H9 (cell line): ENCODE measurements at regions not wholly inside any gene's neighbourhood (a gene's known extent, or its start where the extent isn't known, plus 50 kb on each side); places are given as distances from the start of the nearest gene placed in this dataset.

Experiments
- DNase-seq: peaks from one replicate; pipeline ENCODE4 v3.0.0-alpha.2; 2017
- H2AFZ ChIP-seq: one replicate; pipeline ENCODE4 v1.6.1; 2013; ENCODE audit warnings: mild to moderate bottlenecking, low read length, control low read depth, moderate library complexity
- H2AK5ac ChIP-seq: 2 replicates; pipeline ENCODE4 v1.6.1; 2013; ENCODE audit warnings: low read length, control low read depth, mixed read lengths; ENCODE audit not compliant: insufficient read length
- H2BK120ac ChIP-seq: one replicate; pipeline ENCODE4 v1.6.1; 2013; ENCODE audit warnings: low read depth, mild to moderate bottlenecking, low read length, control low read depth, inconsistent platforms; ENCODE audit not compliant: poor library complexity, severe bottlenecking
- H2BK12ac ChIP-seq: 2 replicates; pipeline ENCODE4 v1.6.1; 2013; ENCODE audit warnings: low read length, control low read depth, mixed read lengths, low read depth; ENCODE audit not compliant: insufficient read length
- H2BK15ac ChIP-seq: 2 replicates; pipeline ENCODE4 v1.6.1; 2013; ENCODE audit warnings: low read depth, low read length, control low read depth
- H2BK20ac ChIP-seq: one replicate; pipeline ENCODE4 v1.6.1; 2013; ENCODE audit warnings: low read depth, mild to moderate bottlenecking, low read length, control low read depth, inconsistent platforms; ENCODE audit not compliant: poor library complexity, severe bottlenecking
- H2BK5ac ChIP-seq: 2 replicates; pipeline ENCODE4 v1.6.1; 2013; ENCODE audit warnings: low read length, control low read depth, mixed read lengths; ENCODE audit not compliant: insufficient read length
- H3K14ac ChIP-seq: 2 replicates; pipeline ENCODE4 v1.6.1; 2013; ENCODE audit warnings: low read length, control low read depth; ENCODE audit not compliant: insufficient read depth
- H3K18ac ChIP-seq: 2 replicates; pipeline ENCODE4 v1.6.1; 2013; ENCODE audit warnings: low read depth, mild to moderate bottlenecking, mixed read lengths, low read length, control low read depth; ENCODE audit not compliant: insufficient read length
- H3K23ac ChIP-seq: 2 replicates; pipeline ENCODE4 v1.6.1; 2013; ENCODE audit warnings: low read length, control low read depth, mixed read lengths, low read depth; ENCODE audit not compliant: insufficient read length
- H3K23me2 ChIP-seq: 2 replicates; pipeline ENCODE4 v1.6.1; 2013; ENCODE audit warnings: low read depth, mild to moderate bottlenecking, mixed read lengths, low read length, control low read depth; ENCODE audit not compliant: insufficient read length, poor library complexity, severe bottlenecking
- H3K27ac ChIP-seq: 2 replicates; pipeline ENCODE4 v1.5.1; 2013; ENCODE audit warnings: low read length, control low read depth, mixed read lengths, low read depth; ENCODE audit not compliant: insufficient read length
- H3K27me3 ChIP-seq: 2 replicates; pipeline ENCODE4 v1.6.1; 2013; ENCODE audit warnings: low read length, control low read depth, inconsistent platforms; ENCODE audit not compliant: insufficient read depth
- H3K4ac ChIP-seq: 2 replicates; pipeline ENCODE4 v1.6.1; 2013; ENCODE audit warnings: low read depth, mild to moderate bottlenecking, control low read depth, inconsistent platforms, low read length, moderate library complexity
- H3K4me1 ChIP-seq: 2 replicates; pipeline ENCODE4 v1.6.1; 2013; ENCODE audit warnings: low read length, control low read depth, inconsistent platforms; ENCODE audit not compliant: insufficient read depth
- H3K4me2 ChIP-seq: 2 replicates; pipeline ENCODE4 v1.6.1; 2013; ENCODE audit warnings: low read length, control low read depth, mixed read lengths; ENCODE audit not compliant: insufficient read length, insufficient read depth
- H3K56ac ChIP-seq: 2 replicates; pipeline ENCODE4 v1.6.1; 2013; ENCODE audit warnings: low read depth, mild to moderate bottlenecking, mixed read lengths, low read length, control low read depth; ENCODE audit not compliant: insufficient read length
- H3K79me1 ChIP-seq: 2 replicates; pipeline ENCODE4 v1.6.1; 2013; ENCODE audit warnings: low read depth, mild to moderate bottlenecking, moderate library complexity, low read length, control low read depth, inconsistent platforms; ENCODE audit not compliant: insufficient read depth, poor library complexity, severe bottlenecking
- H3K79me2 ChIP-seq: 2 replicates; pipeline ENCODE4 v1.6.1; 2013; ENCODE audit warnings: low read length, control low read depth, inconsistent platforms; ENCODE audit not compliant: insufficient read depth
- H3K9ac ChIP-seq: 2 replicates; pipeline ENCODE4 v1.6.1; 2013; ENCODE audit warnings: low read length, control low read depth, mixed read lengths; ENCODE audit not compliant: insufficient read length; ENCODE audit errors: extremely low read depth
- H3K9me3 ChIP-seq: one replicate; pipeline ENCODE4 v1.6.1; 2013; ENCODE audit warnings: low read depth, low read length, inconsistent platforms; ENCODE audit not compliant: control insufficient read depth
- H3T11ph ChIP-seq: one replicate; pipeline ENCODE4 v1.6.1; 2013; ENCODE audit warnings: mild to moderate bottlenecking, low read length, control low read depth, inconsistent platforms
- H4K20me1 ChIP-seq: one replicate; pipeline ENCODE4 v1.6.1; 2013; ENCODE audit not compliant: control insufficient read depth, insufficient read length, insufficient read depth
- H4K5ac ChIP-seq: 2 replicates; pipeline ENCODE4 v1.6.1; 2013; ENCODE audit warnings: low read depth, mild to moderate bottlenecking, mixed read lengths, low read length, control low read depth; ENCODE audit not compliant: insufficient read length
- H4K8ac ChIP-seq: replicated peaks from 2 replicates; pipeline ENCODE4 v1.6.1; 2013; ENCODE audit warnings: low read length, control low read depth, mixed read lengths, low read depth; ENCODE audit not compliant: insufficient read length
- H4K91ac ChIP-seq: 2 replicates; pipeline ENCODE4 v1.6.1; 2013; ENCODE audit warnings: low read depth, mild to moderate bottlenecking, moderate library complexity, mixed read lengths, low read length, control low read depth; ENCODE audit not compliant: insufficient read length
- H3K27ac Mint-ChIP-seq, 3 experiments: 2 replicates in 2 of 3; 3 replicates in 1 of 3; pipeline ENCODE4 v1.8.0; 2020 to 2021; ENCODE audit warnings: mixed read lengths in 3 of 3, mild to moderate bottlenecking in 1 of 3, moderate library complexity in 1 of 3
- H3K27me3 Mint-ChIP-seq: 2 replicates; pipeline ENCODE4 v1.8.0; 2021; ENCODE audit warnings: low read depth, mild to moderate bottlenecking, moderate library complexity, mixed read lengths
- H3K36me3 Mint-ChIP-seq, 3 experiments: 2 replicates in 2 of 3; 3 replicates in 1 of 3; pipeline ENCODE4 v1.8.0; 2020 to 2021; ENCODE audit warnings: low read depth in 3 of 3, mixed read lengths in 3 of 3; ENCODE audit not compliant: insufficient read depth in 1 of 3
- H3K4me1 Mint-ChIP-seq, 2 experiments: 2 replicates each; pipeline ENCODE4 v1.8.0; 2020; ENCODE audit warnings: mixed read lengths in 2 of 2
- H3K4me3 Mint-ChIP-seq, 2 experiments: 2 replicates in 1 of 2; 3 replicates in 1 of 2; pipeline ENCODE4 v1.8.0; 2020 to 2021; ENCODE audit warnings: mild to moderate bottlenecking in 2 of 2, mixed read lengths in 2 of 2, moderate library complexity in 1 of 2
- H3K9me3 Mint-ChIP-seq, 2 experiments: 2 replicates in 1 of 2; 3 replicates in 1 of 2; pipeline ENCODE4 v1.8.0; 2020; ENCODE audit warnings: mild to moderate bottlenecking in 2 of 2, mixed read lengths in 2 of 2, moderate library complexity in 1 of 2
- CTCF ChIP-seq: fragments of 200-600 bp; sonication (generic); conservative IDR thresholded peaks from 3 replicates; pipeline ENCODE4 v1.8.0; 2021; ENCODE audit warnings: antibody characterized with exemption, mild to moderate bottlenecking
- WGBS: extraction: QIAGEN DNeasy Blood & Tissue Kit; methylation state at CpG from one replicate; pipeline ENCODE4 v1.1.7; 2013; ENCODE audit warnings: missing lambda C conversion rate, low lambda C conversion rate, mixed read lengths; ENCODE audit not compliant: insufficient read length; ENCODE audit errors: extremely low coverage; 5-methylcytosine and 5-hydroxymethylcytosine counted together

GRCh38 chr2:72036173-72036545 is 111.5 kb downstream of the CYP26B1 start:
- Histone ChIP-seq H3K23me2 (no peaks in the 10 kb centered on the region), H3K4ac (no peak overlapping the region), H3T11ph (no peak overlapping the region), H2BK120ac (no peak overlapping the region), H3K9me3 (no peaks in the 10 kb centered on the region), H4K5ac (no peak overlapping the region), H3K18ac (no peak overlapping the region), H3K23ac (no peak overlapping the region), H3K79me2 (no peaks in the 10 kb centered on the region), H2AFZ (no peak overlapping the region), H3K27me3 (no peaks in the 10 kb centered on the region), H4K8ac (no peak overlapping the region), H2BK15ac (no peak overlapping the region), H2BK12ac (no peak overlapping the region), H3K56ac (no peak overlapping the region), H2BK5ac (no peak overlapping the region), H3K14ac (no peak overlapping the region), H3K27ac (no peak overlapping the region), H3K4me1 (no peaks in the 10 kb centered on the region), H3K79me1 (no peaks in the 10 kb centered on the region), H2BK20ac (no peak overlapping the region), H2AK5ac (no peak overlapping the region), H3K9ac (no peak overlapping the region), H3K4me2 (no peak overlapping the region), H4K91ac (no peak overlapping the region), H4K20me1 (no peaks in the 10 kb centered on the region)
- no CpG with 5 or more reads among the region's 3 CpGs for WGBS
- Mint-ChIP-seq H3K4me1 (peaks cover 6 to 7% of the 10 kb centered on the region in 2 experiments; a peak in 3 of 4 replicates), H3K4me3 (no peak overlapping the region), H3K27ac (no peak overlapping the region; a peak in 1 of 7 replicates), H3K27me3 (peaks cover 2% of the 10 kb centered on the region), H3K36me3 (no peaks in the 10 kb centered on the region; a peak in 1 of 7 replicates), H3K9me3 (no peaks in the 10 kb centered on the region; a peak in 1 of 5 replicates)
- TF ChIP-seq CTCF, result no peak
- DNase-seq, result no peak
